Ovary (tissue), 7 donors: ENCODE measurements at regions not wholly inside any gene's neighbourhood (a gene's known extent, or its start where the extent isn't known, plus 50 kb on each side); places are given as distances from the start of the nearest gene placed in this dataset.

ENCODE experiments used
- DNase-seq, 5 donors: peaks; one replicate each; pipeline ENCODE4 v3.0.0-alpha.2; 2019 to 2020
- H3K27ac ChIP-seq, 2 donors: fragments of 200-600 bp; one replicate each; pipeline versions ENCODE4 v1.5.1 to v1.8.0; 2019 to 2022
- H3K27me3 ChIP-seq: fragments of 200-600 bp; one replicate; pipeline ENCODE4 v1.8.0; 2022
- H3K36me3 ChIP-seq: fragments of 200-600 bp; sonication (generic); one replicate; pipeline ENCODE4 v1.5.1; 2019
- H3K4me1 ChIP-seq: one replicate; pipeline ENCODE4 v1.8.1; 2013; ENCODE audit warnings: mild to moderate bottlenecking, moderate library complexity; ENCODE audit not compliant: insufficient read depth
- H3K4me3 ChIP-seq: fragments of 200-600 bp; sonication (generic); one replicate; pipeline ENCODE4 v1.5.1; 2017
- H3K9me3 ChIP-seq, 2 donors: fragments of 200-600 bp in 1 of 2; sonication (generic) in 1 of 2; one replicate each; pipeline versions ENCODE4 v1.5.1 to v1.8.1; 2013 to 2019; ENCODE audit warnings: mild to moderate bottlenecking in 1 of 2, moderate library complexity in 1 of 2
- EP300 ChIP-seq: sonication (generic); formaldehyde crosslinking; IDR thresholded peaks from one replicate; pipeline ENCODE4 v1.6.1; 2017; ENCODE audit warnings: antibody characterized with exemption
- POLR2A ChIP-seq: fragments of 450-650 bp; IDR thresholded peaks from one replicate; pipeline ENCODE4 v1.6.1; 2017; ENCODE audit warnings: antibody characterized with exemption, mild to moderate bottlenecking, moderate library complexity
- WGBS, 3 donors: extraction: QIAGEN DNeasy Blood & Tissue Kit in 1 of 3; methylation state at CpG; one replicate each; pipeline versions ENCODE4 v1.1.5 to v1.1.7; 2013 to 2017; 5-methylcytosine and 5-hydroxymethylcytosine counted together
- intact Hi-C, 4 donors: fragments of 100-400 bp; cut with DNase I; formaldehyde crosslinking; loops; one replicate each; pipeline versions ENCODE4 v1.11.0 to v1.15.1; 2022 to 2023
- TF ChIP-seq, protein P1 (sequence below), 3 donors: fragments of 450-650 bp in 2 of 3; fragments of 200-600 bp in 1 of 3; IDR thresholded peaks; one replicate each; pipeline versions ENCODE4 v1.5.1 to v1.8.0; 2016 to 2022; ENCODE audit warnings: antibody characterized with exemption in 3 of 3, mild to moderate bottlenecking in 1 of 3
- donor health status: DM: no; HTN: no; CAD: no; lungs with moderate emphysema.
- donor health status: DM: no; HTN: no; CAD: no.
- donor health status: Bipolar disorder and iron deficiency.
- donor health status: DM: no; HTN: no; CAD: no.
- donor health status: DM: yes; HTN: yes; CAD: no.

DNA sequence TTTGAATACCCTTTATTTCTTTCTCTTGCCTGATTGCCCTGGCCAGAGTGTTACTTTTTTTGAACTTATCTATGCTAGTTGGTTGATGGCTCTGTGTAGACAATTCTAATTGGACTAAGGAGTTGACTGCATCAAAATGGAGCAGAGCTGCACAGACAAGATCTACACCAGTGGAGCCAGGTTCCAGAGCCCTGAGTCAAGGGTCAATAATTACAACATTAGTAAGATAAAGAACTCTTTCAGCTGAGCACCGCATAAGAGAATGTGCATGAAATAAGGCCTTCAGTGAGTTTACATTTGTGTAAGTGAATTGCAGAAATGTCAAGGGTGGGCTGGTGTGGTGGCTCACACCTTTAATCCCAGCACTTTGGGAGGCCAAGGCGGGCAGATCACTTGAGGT is 599.7 kb upstream of the TENM3 start:
- TF ChIP-seq EP300 (no peak), POLR2A (no peak)
- TF ChIP-seq, protein P1, sequence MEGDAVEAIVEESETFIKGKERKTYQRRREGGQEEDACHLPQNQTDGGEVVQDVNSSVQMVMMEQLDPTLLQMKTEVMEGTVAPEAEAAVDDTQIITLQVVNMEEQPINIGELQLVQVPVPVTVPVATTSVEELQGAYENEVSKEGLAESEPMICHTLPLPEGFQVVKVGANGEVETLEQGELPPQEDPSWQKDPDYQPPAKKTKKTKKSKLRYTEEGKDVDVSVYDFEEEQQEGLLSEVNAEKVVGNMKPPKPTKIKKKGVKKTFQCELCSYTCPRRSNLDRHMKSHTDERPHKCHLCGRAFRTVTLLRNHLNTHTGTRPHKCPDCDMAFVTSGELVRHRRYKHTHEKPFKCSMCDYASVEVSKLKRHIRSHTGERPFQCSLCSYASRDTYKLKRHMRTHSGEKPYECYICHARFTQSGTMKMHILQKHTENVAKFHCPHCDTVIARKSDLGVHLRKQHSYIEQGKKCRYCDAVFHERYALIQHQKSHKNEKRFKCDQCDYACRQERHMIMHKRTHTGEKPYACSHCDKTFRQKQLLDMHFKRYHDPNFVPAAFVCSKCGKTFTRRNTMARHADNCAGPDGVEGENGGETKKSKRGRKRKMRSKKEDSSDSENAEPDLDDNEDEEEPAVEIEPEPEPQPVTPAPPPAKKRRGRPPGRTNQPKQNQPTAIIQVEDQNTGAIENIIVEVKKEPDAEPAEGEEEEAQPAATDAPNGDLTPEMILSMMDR (IDR thresholded peaks at IDR 0.05): no peak
- H3K27ac ChIP-seq: no peak overlapping the region
- no peak for DNase-seq
- H3K4me3 ChIP-seq: no peak overlapping the region
- H3K36me3 ChIP-seq: no peaks in the 10 kb centered on the region
- no peaks in the 10 kb centered on the region for H3K4me1 ChIP-seq
- 82 to 94% (median 93%) methylated on average over 2 of the region's 2 CpGs for WGBS, 3 donors
- H3K9me3 ChIP-seq: peaks cover 0 to 4% of the 10 kb centered on the region in 2 donors
- intact Hi-C loops: no loop called here
- no peaks in the 10 kb centered on the region for H3K27me3 ChIP-seq

DNA sequence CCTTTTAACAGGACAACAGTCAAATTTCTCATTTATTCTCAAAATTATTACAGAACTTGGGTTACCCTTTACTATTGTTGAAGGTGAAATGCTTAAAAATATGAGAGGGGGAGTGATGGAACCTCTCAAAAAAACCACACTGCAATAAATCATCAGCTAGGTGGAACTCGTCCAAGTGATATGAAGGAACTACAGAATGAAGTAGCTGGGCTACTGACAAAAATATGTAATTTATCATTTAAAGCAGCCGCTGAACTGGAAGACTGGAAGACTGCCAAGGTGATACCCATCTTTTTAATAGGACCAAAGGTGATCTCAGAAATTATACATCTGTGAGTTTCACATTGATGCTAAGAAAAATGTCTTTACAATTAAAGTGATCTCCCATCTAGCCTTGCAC is 597.7 kb upstream of the TENM3 start:
- no peak for TF ChIP-seq POLR2A
- TF ChIP-seq, protein P1 (IDR thresholded peaks at IDR 0.05): no peak
- no peak for TF ChIP-seq EP300
- Histone ChIP-seq H3K27me3 (no peaks in the 10 kb centered on the region), H3K27ac (no peak overlapping the region), H3K9me3 (peaks cover 0 to 4% of the 10 kb centered on the region in 2 donors), H3K4me1 (no peaks in the 10 kb centered on the region), H3K36me3 (no peaks in the 10 kb centered on the region), H3K4me3 (no peak overlapping the region)
- WGBS, 3 donors: 24 to 33% (median 32%) methylated on average over 2 of the region's 2 CpGs
- DNase-seq: no peak
- intact Hi-C loops: no loop called here

DNA sequence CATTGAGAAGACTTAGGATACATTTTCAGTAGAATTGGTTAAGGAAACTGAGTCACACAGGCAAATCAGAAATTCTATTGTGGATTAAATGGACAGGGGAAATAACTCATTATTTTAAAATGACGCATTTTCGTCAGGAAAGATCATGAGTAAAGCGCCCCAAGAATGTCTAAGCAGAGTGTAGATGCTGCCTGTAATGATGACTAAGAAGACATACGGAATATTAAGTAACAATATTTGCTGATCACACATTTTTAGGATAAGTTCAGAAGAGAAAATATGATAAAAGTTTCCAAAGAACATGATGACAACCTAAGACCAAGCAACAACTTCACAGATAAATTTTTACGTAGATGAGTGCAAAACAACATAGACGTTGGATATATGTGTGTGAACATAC is 596.3 kb upstream of the TENM3 start:
- H3K36me3 ChIP-seq: no peaks in the 10 kb centered on the region
- no peak overlapping the region for H3K27ac ChIP-seq
- H3K4me3 ChIP-seq: no peak overlapping the region
- H3K4me1 ChIP-seq: no peaks in the 10 kb centered on the region
- H3K27me3 ChIP-seq: no peaks in the 10 kb centered on the region
- H3K9me3 ChIP-seq: peaks cover 0 to 4% of the 10 kb centered on the region in 2 donors
- DNase-seq: no peak
- WGBS, 3 donors: 58 to 66% (median 61%) methylated on average over 6 of the region's 6 CpGs
- TF ChIP-seq POLR2A (no peak), EP300 (no peak)
- TF ChIP-seq, protein P1 (IDR thresholded peaks at IDR 0.05): no peak
- intact Hi-C loops: no loop called here

DNA sequence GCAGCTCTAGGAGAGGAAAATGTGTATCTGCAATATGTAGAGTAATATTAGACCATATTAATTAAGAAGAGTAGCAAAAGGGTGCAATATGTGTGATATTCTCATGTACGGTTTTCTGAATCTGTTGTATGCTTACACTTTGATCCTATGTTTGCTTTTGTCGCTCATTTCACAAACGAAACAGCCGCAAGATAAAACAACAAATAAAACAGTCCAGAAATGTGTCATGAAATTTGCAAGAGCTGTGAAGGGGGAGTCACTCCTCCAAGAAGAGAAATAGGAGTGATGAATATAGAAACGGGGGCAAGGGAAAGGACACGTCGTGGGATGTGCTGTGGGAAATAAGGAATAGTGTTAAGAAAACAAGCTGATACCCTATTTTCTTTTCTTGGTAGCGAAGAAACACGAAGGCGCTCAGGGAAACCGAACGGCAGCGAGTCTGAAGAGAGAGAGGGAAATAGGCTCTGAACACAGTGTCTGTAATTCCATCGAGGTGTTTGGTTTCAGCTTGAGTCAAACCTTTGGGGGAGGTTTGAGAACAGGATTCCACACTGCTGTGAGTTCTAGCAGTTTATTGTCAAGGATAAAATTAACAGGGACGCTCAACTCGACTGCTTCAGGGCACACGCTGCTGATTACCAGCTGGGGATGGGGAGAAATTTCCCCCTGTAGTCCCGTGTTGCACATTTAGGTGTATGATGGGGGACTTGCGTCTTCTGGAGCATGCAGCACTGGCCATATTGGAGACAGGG is 595.6 kb upstream of the TENM3 start:
- 4 to 7% (median 5%) methylated on average over 19 of the region's 19 CpGs for WGBS, 3 donors
- Histone ChIP-seq H3K4me3 (no peak overlapping the region), H3K9me3 (peaks cover 0 to 4% of the 10 kb centered on the region in 2 donors), H3K27ac (no peak overlapping the region), H3K36me3 (no peaks in the 10 kb centered on the region), H3K4me1 (no peaks in the 10 kb centered on the region), H3K27me3 (no peaks in the 10 kb centered on the region)
- intact Hi-C loops: no loop called here
- no peak for DNase-seq
- TF ChIP-seq EP300: no peak
- TF ChIP-seq, protein P1 (IDR thresholded peaks at IDR 0.05): no peak
- TF ChIP-seq POLR2A: no peak
